BLaER1 treated with 17β-estradiol and CSF1 and Interleukin-3, amounts not matched to agents 10 nM and 100 nM (cell line): ENCODE measurements at regions not wholly inside any gene's neighbourhood (a gene's known extent, or its start where the extent isn't known, plus 50 kb on each side); places are given as distances from the start of the nearest gene placed in this dataset.
"Not testable (repeated sequence)": the region's sequence is repeated elsewhere in the genome, so short reads cannot be mapped to it uniquely, and the experiment has no call there.

ENCODE experiments used
- H3K27ac ChIP-seq, 11 experiments: shearing (Covaris generic); formaldehyde crosslinking; 2 replicates each; pipeline ENCODE4 v1.8.1; 2022
- H3K27me3 ChIP-seq, 11 experiments: shearing (Covaris generic); formaldehyde crosslinking; 2 replicates each; pipeline ENCODE4 v1.8.1; 2022
- H3K36me3 ChIP-seq, 11 experiments: shearing (Covaris generic); formaldehyde crosslinking; 2 replicates each; pipeline ENCODE4 v1.8.1; 2022
- H3K4me1 ChIP-seq, 10 experiments: shearing (Covaris generic); formaldehyde crosslinking; 2 replicates each; pipeline ENCODE4 v1.8.1; 2022
- H3K4me2 ChIP-seq, 11 experiments: shearing (Covaris generic); formaldehyde crosslinking; 2 replicates each; pipeline ENCODE4 v1.8.1; 2022
- H3K4me3 ChIP-seq, 10 experiments: shearing (Covaris generic); formaldehyde crosslinking; 2 replicates each; pipeline ENCODE4 v1.8.1; 2022
- H3K9ac ChIP-seq, 11 experiments: shearing (Covaris generic); formaldehyde crosslinking; 2 replicates each; pipeline ENCODE4 v1.8.1; 2022
- H3K9me3 ChIP-seq, 11 experiments: shearing (Covaris generic); formaldehyde crosslinking; replicated peaks in 1 of 11; 2 replicates each; pipeline ENCODE4 v1.8.1; 2022
- H4K20me1 ChIP-seq, 11 experiments: shearing (Covaris generic); formaldehyde crosslinking; 2 replicates each; pipeline ENCODE4 v1.8.1; 2022
- Cebpa-rat ChIP-seq, 11 experiments: shearing (Covaris generic); IDR thresholded peaks; 2 replicates each; pipeline ENCODE4 v1.8.1; 2022

GRCh38 chr3:150274372-150274771 is 133.7 kb upstream of the TSC22D2 start:
- H3K27me3 ChIP-seq: no peaks in the 10 kb centered on the region
- H3K9ac ChIP-seq: no peak overlapping the region
- H3K27ac ChIP-seq: no peak overlapping the region
- no peak overlapping the region for H3K4me2 ChIP-seq
- no peaks in the 10 kb centered on the region for H4K20me1 ChIP-seq
- no peak for TF ChIP-seq Cebpa-rat (IDR thresholded peaks at IDR 0.05)
- H3K4me3 ChIP-seq: no peak overlapping the region
- peaks cover 0 to 13% (median 0%) of the 10 kb centered on the region in 10 experiments; a peak in 5 of 20 replicates for H3K4me1 ChIP-seq
- no peaks in the 10 kb centered on the region for H3K36me3 ChIP-seq
- H3K9me3 ChIP-seq: no peaks in the 10 kb centered on the region

GRCh38 chr3:150273396-150273795 is 134.7 kb upstream of the TSC22D2 start:
- Histone ChIP-seq H3K36me3 (no peaks in the 10 kb centered on the region), H3K4me3 (no peak overlapping the region), H3K4me2 (peak overlapping the region in 3 of 11 experiments; percentile 22 to 53 (median 47); a peak in 5 of 22 replicates), H3K9me3 (no peaks in the 10 kb centered on the region), H3K27ac (0 out of 22 replicates have a peak overlapping the region, but pooled peaks of 1 of the 11 experiments have one; percentile 3), H4K20me1 (no peaks in the 10 kb centered on the region), H3K4me1 (peaks cover 0 to 13% (median 0%) of the 10 kb centered on the region in 10 experiments; a peak in 5 of 20 replicates), H3K27me3 (no peaks in the 10 kb centered on the region), H3K9ac (no peak overlapping the region)
- no peak for TF ChIP-seq Cebpa-rat (IDR thresholded peaks at IDR 0.05)

GRCh38 chr3:150271591-150271960 is 136.5 kb upstream of the TSC22D2 start:
- no peaks in the 10 kb centered on the region for H4K20me1 ChIP-seq
- H3K36me3 ChIP-seq: no peaks in the 10 kb centered on the region
- H3K4me2 ChIP-seq: no peak overlapping the region
- H3K9me3 ChIP-seq: no peaks in the 10 kb centered on the region
- no peaks in the 10 kb centered on the region for H3K27me3 ChIP-seq
- peaks cover 0 to 13% (median 0%) of the 10 kb centered on the region in 10 experiments; a peak in 5 of 20 replicates for H3K4me1 ChIP-seq
- H3K9ac ChIP-seq: no peak overlapping the region
- no peak overlapping the region for H3K4me3 ChIP-seq
- no peak for TF ChIP-seq Cebpa-rat (IDR thresholded peaks at IDR 0.05)
- no peak overlapping the region for H3K27ac ChIP-seq

- no peak overlapping the region for H3K27ac ChIP-seq
- no peaks in the 10 kb centered on the region for H4K20me1 ChIP-seq
- no peaks in the 10 kb centered on the region for H3K27me3 ChIP-seq
- H3K4me1 ChIP-seq: peaks cover 0 to 13% (median 0%) of the 10 kb centered on the region in 10 experiments; a peak in 5 of 20 replicates
- H3K9ac ChIP-seq: no peak overlapping the region
- no peak overlapping the region for H3K4me3 ChIP-seq
- H3K9me3 ChIP-seq: no peaks in the 10 kb centered on the region
- TF ChIP-seq Cebpa-rat (IDR thresholded peaks at IDR 0.05): no peak
- no peaks in the 10 kb centered on the region for H3K36me3 ChIP-seq
- no peak overlapping the region for H3K4me2 ChIP-seq
Observed at GRCh38 chr3:150270883-150271590, 137.1 kb upstream of the TSC22D2 start.

- H4K20me1 ChIP-seq, H3K36me3 ChIP-seq, H3K27ac ChIP-seq, H3K4me3 ChIP-seq, H3K9ac ChIP-seq, H3K27me3 ChIP-seq, H3K9me3 ChIP-seq, H3K4me2 ChIP-seq: not testable (repeated sequence)
- peaks cover 0 to 13% (median 0%) of the 10 kb centered on the region in 10 experiments; a peak in 5 of 20 replicates for H3K4me1 ChIP-seq
Observed at GRCh38 chr3:150270444-150270843, 137.7 kb upstream of the TSC22D2 start.

GRCh38 chr3:150269526-150269925 is 138.6 kb upstream of the TSC22D2 start:
- Histone ChIP-seq H3K4me1 (peaks cover 0 to 13% (median 0%) of the 10 kb centered on the region in 10 experiments; a peak in 5 of 20 replicates), H3K9ac (no peak overlapping the region), H3K27ac (no peak overlapping the region), H3K4me2 (no peak overlapping the region), H4K20me1 (no peaks in the 10 kb centered on the region), H3K36me3 (no peaks in the 10 kb centered on the region), H3K9me3 (no peaks in the 10 kb centered on the region), H3K27me3 (no peaks in the 10 kb centered on the region), H3K4me3 (no peak overlapping the region)
- TF ChIP-seq Cebpa-rat (IDR thresholded peaks at IDR 0.05): no peak; a peak in 1 of 22 replicates

- Histone ChIP-seq H3K27ac (no peak overlapping the region), H3K4me3 (no peak overlapping the region), H3K4me2 (no peak overlapping the region), H3K9me3 (no peaks in the 10 kb centered on the region), H3K4me1 (peaks cover 0 to 10% (median 0%) of the 10 kb centered on the region in 10 experiments; a peak in 5 of 20 replicates), H3K9ac (no peak overlapping the region), H4K20me1 (no peaks in the 10 kb centered on the region), H3K36me3 (no peaks in the 10 kb centered on the region), H3K27me3 (no peaks in the 10 kb centered on the region)
- no peak for TF ChIP-seq Cebpa-rat (IDR thresholded peaks at IDR 0.05)
Observed at GRCh38 chr3:150268426-150269391, 139.4 kb upstream of the TSC22D2 start.

- no peak for TF ChIP-seq Cebpa-rat (IDR thresholded peaks at IDR 0.05)
- H3K27me3 ChIP-seq: no peaks in the 10 kb centered on the region
- no peaks in the 10 kb centered on the region for H3K36me3 ChIP-seq
- H3K4me1 ChIP-seq: peaks cover 0 to 4% (median 0%) of the 10 kb centered on the region in 10 experiments; a peak in 1 of 20 replicates
- no peak overlapping the region for H3K27ac ChIP-seq
- H3K9ac ChIP-seq: no peak overlapping the region
- H4K20me1 ChIP-seq: no peaks in the 10 kb centered on the region
- H3K4me2 ChIP-seq: no peak overlapping the region
- H3K9me3 ChIP-seq: no peaks in the 10 kb centered on the region
- H3K4me3 ChIP-seq: no peak overlapping the region
Observed at GRCh38 chr3:150267288-150267687, 140.8 kb upstream of the TSC22D2 start.

GRCh38 chr3:150265305-150265704 is 142.8 kb upstream of the TSC22D2 start:
- Histone ChIP-seq H3K4me1 (peaks cover 0 to 4% (median 0%) of the 10 kb centered on the region in 10 experiments; a peak in 1 of 20 replicates), H3K27ac (no peak overlapping the region), H3K4me3 (no peak overlapping the region), H3K4me2 (no peak overlapping the region), H3K27me3 (no peaks in the 10 kb centered on the region), H3K36me3 (no peaks in the 10 kb centered on the region), H3K9me3 (no peaks in the 10 kb centered on the region), H3K9ac (no peak overlapping the region), H4K20me1 (no peaks in the 10 kb centered on the region)
- no peak for TF ChIP-seq Cebpa-rat (IDR thresholded peaks at IDR 0.05)
